ENCODE measurements at regions not wholly inside any gene's neighbourhood (a gene's known extent, or its start where the extent isn't known, plus 50 kb on each side); places are given as distances from the start of the nearest gene placed in this dataset.

DNA sequence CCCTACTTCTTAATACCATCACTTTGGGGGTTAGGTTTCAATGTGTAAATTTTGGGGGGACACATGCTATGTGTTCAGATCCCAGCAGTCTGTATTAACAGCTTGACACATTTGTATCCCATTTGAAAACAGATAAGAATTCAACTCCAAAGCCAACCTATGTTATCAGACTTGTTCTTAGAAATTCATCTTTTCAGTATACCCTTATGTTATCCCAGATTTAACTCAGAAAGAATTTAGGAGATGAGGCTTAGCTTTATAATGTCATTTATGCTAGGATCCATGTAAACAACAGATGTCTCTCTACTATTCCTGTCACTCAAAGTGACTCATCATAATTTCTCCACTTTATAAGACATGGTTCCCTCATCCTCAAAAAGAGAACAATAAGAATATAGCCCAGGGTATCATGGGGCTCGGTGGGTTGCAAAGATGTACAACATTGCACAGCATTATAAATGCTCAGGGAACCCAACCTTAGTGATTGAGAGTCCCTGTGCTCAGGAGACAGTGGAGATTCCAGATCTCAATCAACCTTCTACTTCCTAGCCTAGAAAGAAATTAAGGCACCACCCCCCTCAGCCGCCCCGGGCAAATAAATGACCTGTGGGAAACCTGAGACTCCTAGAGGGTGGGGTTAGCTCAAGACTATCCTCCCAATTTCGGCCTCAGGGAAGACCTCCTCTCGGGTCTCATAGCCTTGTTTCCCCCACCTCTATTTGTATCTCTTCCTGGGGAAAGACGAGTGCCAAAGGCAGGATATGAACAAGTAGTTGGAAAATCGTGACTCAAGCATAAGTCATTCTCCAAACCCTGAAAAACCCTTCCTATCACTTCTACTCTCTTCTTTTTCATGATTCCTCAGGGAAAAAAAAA, 265.1 kb upstream of the CAMK1G start:
- no peak for DNase-seq

DNA sequence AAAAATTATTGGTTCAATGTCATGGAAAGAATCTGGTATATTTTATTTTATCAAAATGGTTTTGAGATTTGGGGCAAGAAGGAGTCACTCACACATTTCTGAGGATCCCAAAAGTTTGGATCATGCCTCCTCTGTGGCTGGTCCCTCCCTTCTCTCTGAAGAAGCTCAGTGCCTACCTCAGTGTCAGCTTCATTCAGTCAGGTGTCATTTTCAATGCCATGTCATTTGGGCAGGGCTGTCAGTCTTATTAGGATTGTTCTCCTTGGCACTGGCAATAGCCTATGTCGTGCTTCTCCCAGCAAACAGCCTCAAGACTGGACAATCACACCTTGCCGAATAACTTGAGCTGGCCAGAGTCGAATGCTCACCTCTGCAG, 264.5 kb upstream of the CAMK1G start:
- DNase-seq, result no peak

DNA sequence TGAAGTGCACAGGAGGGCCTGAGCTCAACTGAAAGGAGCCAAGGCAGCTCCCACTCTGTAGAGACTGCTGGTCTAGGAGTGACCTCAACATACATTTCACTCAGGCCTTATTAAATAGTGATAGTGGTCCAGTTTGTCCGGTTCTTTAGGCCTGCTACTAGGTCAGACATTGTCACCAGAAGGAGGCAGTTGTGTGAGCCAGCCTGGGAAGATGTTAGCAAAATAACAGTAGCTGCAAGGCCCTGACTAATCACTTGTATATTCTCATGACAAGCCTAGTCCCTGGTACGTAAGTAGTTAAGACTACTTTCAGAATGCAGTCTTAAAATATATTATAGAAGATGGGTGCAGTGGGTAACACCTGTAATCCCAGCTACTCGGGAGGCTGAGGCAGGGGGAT, 264.0 kb upstream of the CAMK1G start:
- no peak for DNase-seq

GRCh38 chr1:209323743-209324142, 259.8 kb upstream of the CAMK1G start:
- no peak for DNase-seq

DNA sequence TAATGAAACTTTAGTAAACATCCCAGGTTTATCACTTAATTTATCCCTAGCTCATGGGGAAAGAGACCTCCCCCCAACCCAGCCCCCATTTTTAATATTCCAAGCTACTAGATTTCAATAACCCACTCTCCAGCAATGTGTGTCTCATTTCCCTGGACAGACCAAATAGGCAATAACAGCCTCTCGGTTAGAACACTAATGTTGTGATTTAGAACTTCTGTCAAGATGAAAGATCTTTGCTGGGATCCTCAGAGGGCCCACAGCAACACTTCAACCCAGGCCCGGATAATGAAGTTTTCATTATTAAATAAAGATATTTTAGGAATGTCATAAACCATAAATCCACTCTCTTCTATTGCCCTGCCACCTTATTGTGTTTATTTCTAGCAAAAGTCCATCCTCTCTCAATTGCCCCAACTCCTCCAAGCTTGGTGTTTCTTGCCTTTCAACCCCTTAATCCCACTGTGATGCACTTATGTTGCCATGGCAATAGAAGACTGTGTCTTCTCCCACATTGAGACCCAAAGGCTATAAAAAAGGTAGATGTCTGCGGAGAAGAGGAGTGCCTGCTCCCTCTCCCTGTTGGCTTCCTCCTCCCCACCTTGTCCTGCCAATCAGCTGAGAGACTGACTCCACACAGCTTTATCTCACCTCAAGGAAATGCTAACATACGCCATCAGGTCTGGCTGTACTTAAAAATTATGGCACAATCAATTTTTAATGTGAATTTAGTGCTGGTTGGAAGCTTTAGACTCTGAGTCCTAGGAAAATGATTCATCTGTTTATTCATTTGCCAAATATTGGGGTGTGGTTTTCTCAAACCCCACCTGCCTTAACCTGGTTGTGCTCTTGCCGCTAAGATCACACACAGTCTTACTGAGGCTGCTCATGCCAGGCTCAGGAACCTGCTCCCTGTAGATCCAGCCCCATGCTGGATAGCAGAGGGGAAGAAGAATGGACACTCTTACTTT, 258.3 kb upstream of the CAMK1G start:
- DNase-seq, result no peak

- no peak for DNase-seq
These were observed 257.4 kb upstream of the CAMK1G start for GRCh38 chr1:209326076-209326475.

- DNase-seq, result no peak
These were observed 256.7 kb upstream of the CAMK1G start for GRCh38 chr1:209326831-209327230.

DNA sequence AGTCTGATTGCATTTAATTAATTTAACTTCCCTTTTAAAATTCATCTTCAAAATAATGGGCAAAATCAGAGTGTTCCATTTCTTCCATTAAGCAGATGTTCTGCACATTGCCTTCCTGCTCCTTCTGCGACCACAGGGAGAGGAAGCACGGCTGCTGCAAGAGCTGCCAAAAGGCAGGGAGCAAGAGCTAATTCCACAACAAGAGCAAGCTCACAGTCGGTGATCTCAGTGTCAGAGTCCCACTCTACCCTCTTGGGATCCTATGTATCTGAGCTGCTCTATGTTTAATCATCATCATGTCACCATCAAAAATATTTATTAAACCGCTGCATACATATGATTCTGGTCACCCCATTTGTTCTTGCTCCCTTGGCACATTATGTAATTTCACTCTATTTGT, 255.3 kb upstream of the CAMK1G start:
- DNase-seq, result no peak

DNA sequence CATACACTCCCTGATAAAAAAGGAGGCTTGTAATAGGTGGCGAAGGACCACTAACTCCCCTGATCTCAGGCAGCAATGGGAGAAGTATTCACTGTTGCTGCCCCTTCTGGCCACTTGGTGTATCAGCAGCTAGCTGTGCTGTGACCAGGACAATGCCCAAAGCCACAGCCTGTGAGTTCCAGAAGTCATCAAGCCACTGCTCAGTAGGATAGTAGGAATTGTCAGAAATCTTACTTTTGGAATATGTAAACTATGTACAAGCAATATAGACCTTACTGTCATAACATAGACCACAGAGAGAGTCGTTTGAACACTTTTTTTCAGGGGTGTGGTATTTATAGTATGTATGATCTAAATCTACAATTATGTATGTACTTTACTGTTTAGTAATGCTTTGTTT, 248.3 kb upstream of the CAMK1G start:
- no peak for DNase-seq

DNA sequence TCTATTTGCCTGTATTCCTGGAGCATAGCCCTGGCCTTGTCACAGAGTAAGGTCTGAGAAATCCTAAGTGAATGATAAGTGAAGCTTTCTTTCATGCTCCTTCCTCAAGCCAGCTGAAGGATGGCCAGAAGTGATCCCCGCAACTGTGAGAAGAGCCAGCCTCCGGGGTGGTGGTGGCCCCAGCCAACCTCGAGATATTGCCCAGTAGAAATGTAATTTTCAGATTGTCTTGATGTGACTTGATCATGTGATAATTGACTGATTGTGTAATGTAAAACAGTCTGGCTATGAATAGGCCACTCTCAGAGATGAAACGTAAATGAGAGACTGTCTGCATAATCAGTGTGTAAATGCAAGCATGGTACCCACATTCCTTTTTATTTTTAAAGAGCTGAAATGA, 242.4 kb upstream of the CAMK1G start:
- DNase-seq, result no peak

GRCh38 chr1:209341673-209342420, 241.7 kb upstream of the CAMK1G start:
- no peak for DNase-seq

DNA sequence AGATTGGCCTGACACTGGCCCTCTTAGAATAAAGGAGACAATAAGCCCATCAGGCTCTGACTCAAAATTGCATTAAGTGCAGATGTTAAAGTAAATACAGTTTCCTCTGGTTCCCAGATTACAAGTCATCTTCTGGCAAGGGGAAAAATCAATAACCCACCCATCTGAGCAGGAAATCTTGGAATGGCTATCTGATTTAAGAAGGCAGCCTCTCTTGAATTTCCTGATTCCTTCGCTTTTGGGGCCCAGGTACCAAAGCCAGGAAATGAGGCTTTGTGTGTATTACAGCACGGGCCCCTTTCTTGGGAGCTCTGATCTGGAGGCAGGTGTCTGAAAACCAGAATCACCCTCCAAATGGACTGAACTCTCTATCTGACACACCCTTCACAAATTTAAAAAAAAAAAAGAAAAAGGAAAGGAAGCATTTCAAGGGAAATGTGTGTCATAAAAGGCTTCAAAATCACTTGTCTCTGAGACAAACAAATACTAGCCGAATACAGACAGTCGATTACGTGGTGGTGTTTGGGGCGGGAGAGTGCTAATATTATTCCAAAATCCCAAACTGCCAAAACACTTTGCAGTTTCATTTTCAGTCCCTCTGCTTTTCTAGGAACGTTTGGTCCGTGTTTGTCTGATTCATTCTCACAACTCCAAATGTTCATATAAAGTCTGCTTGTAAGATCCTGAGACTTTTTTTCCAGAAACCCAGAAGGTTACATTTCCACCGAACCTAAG, 240.9 kb upstream of the CAMK1G start:
- DNase-seq, result no peak

GRCh38 chr1:209343511-209343910, 240.0 kb upstream of the CAMK1G start:
- no peak for DNase-seq

- no peak for DNase-seq
These were observed 239.4 kb upstream of the CAMK1G start for GRCh38 chr1:209344156-209344555.

GRCh38 chr1:209349363-209350308, 233.9 kb upstream of the CAMK1G start:
- DNase-seq, result no peak

DNA sequence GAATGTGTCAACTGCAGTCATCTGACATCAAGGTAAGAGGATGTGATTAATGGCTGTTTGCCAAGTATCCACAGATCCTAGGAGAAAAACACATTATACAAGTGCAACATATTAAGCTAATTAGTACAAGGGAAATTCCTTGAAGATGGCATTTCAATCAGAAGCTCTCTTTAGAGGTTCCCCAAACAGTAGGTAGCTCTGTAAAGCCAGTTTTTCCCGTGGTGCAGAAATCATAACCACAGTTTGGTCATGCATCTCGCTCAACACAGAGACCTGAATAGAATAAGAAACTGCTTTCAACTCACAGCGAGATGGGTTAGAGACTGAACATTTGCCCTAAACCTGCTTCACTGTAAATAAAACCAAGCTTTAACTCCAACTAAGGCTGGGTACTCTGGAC, 230.5 kb upstream of the CAMK1G start:
- DNase-seq, result no peak

- DNase-seq, result peak; percentile 94
These were observed 229.2 kb upstream of the CAMK1G start for GRCh38 chr1:209354111-209354839.

- DNase-seq, result no peak
These were observed 228.7 kb upstream of the CAMK1G start for GRCh38 chr1:209354840-209355165.

DNA sequence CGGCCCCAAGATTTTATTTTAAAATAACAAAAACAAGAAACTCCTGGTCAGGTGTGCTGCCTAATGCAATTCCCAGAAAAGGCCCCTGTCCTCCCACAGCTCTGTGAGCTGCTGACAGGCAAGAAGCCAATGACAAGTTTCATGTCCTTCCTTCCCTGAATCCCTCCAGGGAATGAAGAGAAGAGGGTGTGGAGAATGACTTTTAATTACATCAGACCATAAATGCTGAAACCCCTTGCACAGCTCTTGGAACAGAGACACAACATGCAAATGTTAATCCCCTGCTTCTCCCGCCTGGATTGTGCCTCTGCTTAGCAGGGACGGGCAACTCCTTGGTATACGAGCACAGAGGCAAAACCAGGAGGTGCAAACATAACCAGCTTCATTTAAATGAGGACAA, 228.1 kb upstream of the CAMK1G start:
- no peak for DNase-seq

- no peak for DNase-seq
These were observed 226.5 kb upstream of the CAMK1G start for GRCh38 chr1:209356976-209357377.

DNA sequence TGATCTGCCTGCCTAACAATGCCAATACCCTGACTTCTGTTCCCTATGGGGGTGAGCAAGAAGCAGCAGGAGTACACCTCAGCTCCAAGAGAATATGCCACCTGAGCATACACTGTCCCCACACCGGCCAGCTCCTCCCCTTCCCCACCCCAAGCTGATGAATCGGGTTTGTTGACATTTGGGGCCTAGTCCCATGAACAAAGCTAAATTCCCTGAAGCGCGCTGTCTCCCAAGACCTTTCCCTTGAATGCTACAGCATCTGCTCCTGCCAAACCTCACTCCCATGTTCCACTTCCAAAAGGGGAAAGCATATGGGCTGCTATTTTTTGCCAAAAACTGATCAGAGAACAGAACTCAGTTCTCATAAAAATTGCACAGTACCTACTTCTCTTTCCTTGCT, 220.4 kb upstream of the CAMK1G start:
- DNase-seq, result no peak
